ENCODE measurements at regions not wholly inside any gene's neighbourhood (a gene's known extent, or its start where the extent isn't known, plus 50 kb on each side); places are given as distances from the start of the nearest gene placed in this dataset.

GRCh38 chr1:233544304-233544703 lies 69.6 kb upstream of the KCNK1 start:
- FAIRE-seq (no peak), DNase-seq (ENCODE audit: insufficient read length, low spot score) (no peak)
- TF ChIP-seq CTCF (IDR thresholded peaks at IDR 0.05; ENCODE audit: insufficient read depth, missing control alignments), result no peak

DNA sequence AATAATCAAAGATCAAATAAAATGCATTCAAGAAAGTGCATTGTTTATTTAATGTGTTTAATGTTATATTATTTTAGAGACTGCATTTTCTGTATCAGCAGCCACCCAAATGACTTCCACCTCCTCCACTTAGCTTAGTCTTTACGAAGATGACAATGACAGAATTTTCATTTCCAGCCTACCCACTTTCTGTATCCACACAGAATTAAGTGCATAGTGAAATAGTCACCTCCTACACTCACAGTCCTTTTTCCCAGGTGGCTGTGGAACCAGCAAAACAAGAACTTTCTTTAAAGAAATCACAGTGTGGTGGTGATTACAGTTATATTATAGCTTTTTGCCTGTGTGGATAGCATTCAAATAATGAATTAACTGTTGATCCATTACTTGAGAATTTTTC lies 66.2 kb upstream of the KCNK1 start:
- DNase-seq (ENCODE audit: insufficient read length, low spot score) (no peak), FAIRE-seq (no peak)

GRCh38 chr1:233549404-233549803 lies 64.5 kb upstream of the KCNK1 start:
- TF ChIP-seq CTCF (IDR thresholded peaks at IDR 0.05; ENCODE audit: insufficient read depth, missing control alignments), result no peak
- no peak for FAIRE-seq
- no peak for DNase-seq (ENCODE audit: insufficient read length, low spot score)

More for the DNA sequence above, 66.2 kb upstream of the KCNK1 start:
- no peak for TF ChIP-seq CTCF (IDR thresholded peaks at IDR 0.05; ENCODE audit: insufficient read depth, missing control alignments)

- no peak for TF ChIP-seq CTCF (IDR thresholded peaks at IDR 0.05; ENCODE audit: insufficient read depth, missing control alignments)
- FAIRE-seq (no peak), DNase-seq (ENCODE audit: insufficient read length, low spot score) (no peak)
These were observed 64.0 kb upstream of the KCNK1 start for GRCh38 chr1:233549917-233550316.

GRCh38 chr1:233554037-233554436 lies 59.9 kb upstream of the KCNK1 start:
- FAIRE-seq, result no peak
- no peak for TF ChIP-seq CTCF (IDR thresholded peaks at IDR 0.05; ENCODE audit: insufficient read depth, missing control alignments)
- DNase-seq (ENCODE audit: insufficient read length, low spot score), result no peak

DNA sequence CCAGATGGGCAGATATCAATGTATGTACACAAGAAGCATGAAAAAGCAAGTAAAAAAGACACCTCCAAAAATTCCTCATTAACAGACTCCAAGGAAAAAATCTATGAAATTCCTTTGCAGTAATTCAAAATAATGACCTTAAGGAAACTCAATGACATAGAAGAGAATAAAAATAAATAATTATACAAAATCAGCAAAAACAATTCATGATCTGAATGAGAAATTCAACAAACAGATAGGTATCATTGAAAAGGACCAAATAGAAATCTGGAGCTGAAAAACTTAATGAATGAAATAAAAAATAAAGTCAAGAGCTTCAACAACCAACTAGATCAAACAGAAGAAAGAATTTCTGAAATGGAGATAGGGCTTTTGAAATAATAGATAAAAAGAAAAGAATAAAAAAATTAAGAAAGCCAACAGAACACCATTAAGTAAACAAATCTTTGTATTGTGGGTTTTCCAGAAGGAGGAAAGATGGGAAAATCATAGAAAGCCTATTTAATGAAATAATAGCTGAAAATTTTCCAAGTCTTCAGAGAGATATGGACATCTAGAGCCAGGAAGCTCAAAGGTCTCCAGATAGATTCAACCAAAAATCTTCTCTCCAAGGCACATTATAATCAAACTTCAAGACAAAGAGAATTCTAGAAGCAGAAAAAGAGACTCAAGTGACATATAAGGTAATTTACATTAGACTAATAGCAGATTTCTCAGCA lies 52.0 kb upstream of the KCNK1 start:
- DNase-seq (ENCODE audit: insufficient read length, low spot score) (no peak), FAIRE-seq (peak; percentile 16)
- TF ChIP-seq CTCF (IDR thresholded peaks at IDR 0.05; ENCODE audit: insufficient read depth, missing control alignments), result no peak
